Bronchial epithelial cell (primary cell): ENCODE measurements at regions not wholly inside any gene's neighbourhood (a gene's known extent, or its start where the extent isn't known, plus 50 kb on each side); places are given as distances from the start of the nearest gene placed in this dataset.

Source experiments
- DNase-seq: peaks from one replicate; pipeline ENCODE4 v3.0.0-alpha.2; 2010; ENCODE audit warnings: low read depth
- FAIRE-seq: peaks from 2 replicates; lab custom pipeline; 2011; peaks lifted over from hg19 to GRCh38; lab: Jason Lieb, UNC
- H3K27me3 ChIP-seq: 2 replicates; pipeline ENCODE4 v1.5.1; 2011; ENCODE audit warnings: low read length; ENCODE audit not compliant: control insufficient read depth, insufficient read depth
- H3K36me3 ChIP-seq: 2 replicates; pipeline ENCODE4 v1.5.1; 2011; ENCODE audit warnings: low read length; ENCODE audit not compliant: control insufficient read depth, insufficient read depth
- H3K4me3 ChIP-seq: 2 replicates; pipeline ENCODE4 v1.5.1; 2011; ENCODE audit warnings: mild to moderate bottlenecking, low read depth, low read length, control low read depth
- TF ChIP-seq, protein P1 (sequence below): IDR thresholded peaks from 2 replicates; pipeline ENCODE4 v1.5.1; 2011; ENCODE audit warnings: mild to moderate bottlenecking, moderate library complexity, low read length, control low read depth, inconsistent platforms; ENCODE audit not compliant: insufficient read depth, severe bottlenecking

DNA sequence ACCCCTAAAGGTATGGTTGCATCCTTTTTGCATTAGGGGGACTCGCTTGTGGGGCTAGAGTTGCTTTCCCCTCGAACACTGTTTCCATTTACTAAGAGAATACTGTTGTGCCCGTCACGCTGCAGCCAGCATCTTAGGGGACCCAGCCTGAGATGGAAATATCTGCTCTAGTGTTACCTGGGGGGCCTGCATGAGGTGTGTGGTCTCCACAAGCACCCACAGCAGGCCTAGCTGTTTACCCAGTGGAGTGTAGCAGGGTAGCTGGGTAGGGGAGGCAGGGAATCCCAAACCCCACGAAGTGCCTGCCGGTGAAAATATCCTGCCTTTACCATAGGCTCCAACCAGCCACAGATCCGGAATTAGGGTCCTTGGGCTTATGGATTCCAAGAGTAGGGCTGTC, 303.6 kb downstream of the PTPRU start:
- TF ChIP-seq, protein P1, sequence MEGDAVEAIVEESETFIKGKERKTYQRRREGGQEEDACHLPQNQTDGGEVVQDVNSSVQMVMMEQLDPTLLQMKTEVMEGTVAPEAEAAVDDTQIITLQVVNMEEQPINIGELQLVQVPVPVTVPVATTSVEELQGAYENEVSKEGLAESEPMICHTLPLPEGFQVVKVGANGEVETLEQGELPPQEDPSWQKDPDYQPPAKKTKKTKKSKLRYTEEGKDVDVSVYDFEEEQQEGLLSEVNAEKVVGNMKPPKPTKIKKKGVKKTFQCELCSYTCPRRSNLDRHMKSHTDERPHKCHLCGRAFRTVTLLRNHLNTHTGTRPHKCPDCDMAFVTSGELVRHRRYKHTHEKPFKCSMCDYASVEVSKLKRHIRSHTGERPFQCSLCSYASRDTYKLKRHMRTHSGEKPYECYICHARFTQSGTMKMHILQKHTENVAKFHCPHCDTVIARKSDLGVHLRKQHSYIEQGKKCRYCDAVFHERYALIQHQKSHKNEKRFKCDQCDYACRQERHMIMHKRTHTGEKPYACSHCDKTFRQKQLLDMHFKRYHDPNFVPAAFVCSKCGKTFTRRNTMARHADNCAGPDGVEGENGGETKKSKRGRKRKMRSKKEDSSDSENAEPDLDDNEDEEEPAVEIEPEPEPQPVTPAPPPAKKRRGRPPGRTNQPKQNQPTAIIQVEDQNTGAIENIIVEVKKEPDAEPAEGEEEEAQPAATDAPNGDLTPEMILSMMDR, result no peak
- DNase-seq, result no peak

DNA sequence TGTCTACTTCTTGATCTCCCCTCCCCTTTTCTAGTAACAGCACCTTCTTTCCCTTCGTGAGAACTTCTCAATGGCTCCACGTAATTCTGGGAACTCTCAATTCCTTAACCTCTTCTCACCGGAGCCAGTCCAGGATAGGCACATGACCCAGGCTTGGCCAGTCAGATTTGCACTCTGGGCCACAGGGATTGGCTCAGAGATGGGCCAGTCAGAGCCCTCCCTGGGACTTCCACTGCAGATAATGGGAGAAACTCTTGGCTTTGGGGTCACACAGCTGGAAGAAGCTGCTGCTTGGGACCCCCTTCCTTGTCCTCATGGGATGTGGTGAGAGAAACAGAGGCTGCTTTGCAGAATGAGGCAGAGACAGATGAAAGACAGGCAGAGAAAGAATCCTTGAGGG, 302.3 kb downstream of the PTPRU start:
- no peaks in the 10 kb centered on the region for H3K27me3 ChIP-seq
- TF ChIP-seq, protein P1, result no peak
- FAIRE-seq (peak; percentile 62), DNase-seq (no peak)
- H3K36me3 ChIP-seq, result no peaks in the 10 kb centered on the region
- H3K4me3 ChIP-seq, result no peak overlapping the region

More for the DNA sequence above, 303.6 kb downstream of the PTPRU start:
- H3K36me3 ChIP-seq, result no peaks in the 10 kb centered on the region
- no peak overlapping the region for H3K4me3 ChIP-seq
- FAIRE-seq, result no peak
- H3K27me3 ChIP-seq, result no peaks in the 10 kb centered on the region

DNA sequence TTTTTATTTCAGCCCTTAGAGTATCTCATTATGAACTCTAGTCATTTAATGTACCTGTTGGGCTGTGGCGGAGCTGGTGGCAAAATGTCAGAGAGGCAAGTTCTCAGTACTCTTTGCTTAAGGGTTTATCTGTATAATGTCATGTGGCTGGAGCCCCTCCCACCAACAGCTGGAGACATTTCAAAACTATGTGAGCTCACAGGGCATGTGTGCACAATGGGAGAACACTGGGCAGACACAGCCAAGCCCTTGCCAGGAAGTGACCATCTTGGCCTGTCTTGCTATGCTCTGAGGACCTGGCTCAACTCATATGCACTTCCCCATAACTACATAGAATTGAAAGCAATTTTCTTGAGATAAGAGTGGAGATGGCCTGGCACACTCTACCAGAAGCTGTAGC, 296.4 kb downstream of the PTPRU start:
- Histone ChIP-seq H3K36me3 (no peaks in the 10 kb centered on the region), H3K27me3 (no peaks in the 10 kb centered on the region), H3K4me3 (no peak overlapping the region)
- TF ChIP-seq, protein P1, result no peak
- DNase-seq (no peak), FAIRE-seq (no peak)

DNA sequence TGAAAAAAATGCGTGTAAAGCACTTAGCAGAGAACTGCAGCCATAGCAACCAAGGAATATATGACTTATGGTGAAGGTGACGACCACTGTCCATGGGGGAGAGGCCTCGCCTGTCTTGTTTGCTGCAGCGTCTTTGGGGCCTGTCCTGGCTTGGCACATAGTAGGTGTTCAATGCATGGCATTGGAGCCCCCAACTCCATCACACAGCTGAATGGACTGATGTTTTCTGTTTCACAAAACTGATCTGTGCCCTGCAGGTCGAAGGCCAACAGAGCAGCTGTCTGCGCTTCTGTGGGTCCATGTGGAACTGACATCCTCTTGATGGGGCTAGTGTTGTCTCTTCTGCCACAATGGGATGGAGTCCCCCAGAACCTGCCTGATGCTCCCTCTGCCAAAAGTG, 296.0 kb downstream of the PTPRU start:
- TF ChIP-seq, protein P1, result no peak
- no peaks in the 10 kb centered on the region for H3K27me3 ChIP-seq
- no peak for FAIRE-seq
- H3K36me3 ChIP-seq, result no peaks in the 10 kb centered on the region
- DNase-seq, result no peak
- no peak overlapping the region for H3K4me3 ChIP-seq

DNA sequence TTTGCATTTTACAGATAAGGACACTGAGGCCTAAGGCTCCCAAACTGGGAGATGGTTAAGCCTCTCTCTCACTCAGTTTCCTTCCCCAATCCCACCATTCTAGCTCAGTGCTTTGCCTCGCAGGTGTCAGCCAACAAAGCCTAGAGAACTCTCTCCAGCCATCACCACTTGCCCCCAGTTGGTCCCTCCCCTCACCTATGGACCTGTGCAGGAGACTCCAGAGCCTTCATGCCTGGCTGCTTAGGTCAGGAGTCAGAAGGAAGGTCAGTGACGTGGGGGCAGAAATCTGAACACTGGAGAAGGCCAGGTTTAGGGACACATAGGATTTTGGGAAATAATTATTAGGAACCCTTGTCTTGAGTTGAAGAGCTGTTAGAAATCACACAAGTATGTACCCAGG, 295.3 kb downstream of the PTPRU start:
- H3K27me3 ChIP-seq, result peaks cover under 1% of the 10 kb centered on the region
- DNase-seq (no peak), FAIRE-seq (no peak)
- no peak overlapping the region for H3K4me3 ChIP-seq
- TF ChIP-seq, protein P1, result no peak
- no peaks in the 10 kb centered on the region for H3K36me3 ChIP-seq

DNA sequence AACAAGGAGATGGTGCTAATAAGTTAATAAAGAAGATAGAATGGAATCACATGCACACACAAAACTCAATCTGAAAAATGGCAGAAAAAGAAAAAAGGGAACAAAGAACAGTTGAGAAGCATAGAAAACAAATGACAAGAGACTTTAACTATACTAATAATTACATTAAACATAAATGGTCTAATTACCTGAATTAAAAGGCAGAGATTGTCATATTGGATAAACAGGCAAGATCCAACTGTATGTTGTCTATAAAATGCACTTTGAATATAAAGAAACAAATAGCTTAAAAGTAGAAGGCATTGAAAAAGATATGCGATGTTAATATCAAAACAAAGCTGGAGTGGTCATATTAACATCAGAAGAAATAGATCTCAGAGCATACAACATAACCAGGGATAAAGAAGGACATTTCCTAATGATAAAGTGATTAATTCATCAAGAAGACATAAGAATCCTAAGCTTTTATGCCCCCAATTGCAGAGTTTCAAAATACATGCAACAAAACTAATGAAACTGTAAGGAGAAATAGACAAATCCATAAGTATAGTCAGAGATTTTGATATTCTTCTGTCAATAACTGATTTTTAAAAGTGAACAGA, 293.5 kb downstream of the PTPRU start:
- DNase-seq (no peak), FAIRE-seq (no peak)
- no peaks in the 10 kb centered on the region for H3K36me3 ChIP-seq
- peaks cover 2% of the 10 kb centered on the region for H3K27me3 ChIP-seq
- no peak overlapping the region for H3K4me3 ChIP-seq
- TF ChIP-seq, protein P1, result no peak
